GM21360 (cell line): ENCODE measurements at regions not wholly inside any gene's neighbourhood (a gene's known extent, or its start where the extent isn't known, plus 50 kb on each side); places are given as distances from the start of the nearest gene placed in this dataset.
"Not testable (repeated sequence)": the region's sequence is repeated elsewhere in the genome, so short reads cannot be mapped to it uniquely, and the experiment has no call there.

Source experiments
- ATAC-seq: cut with Tn5 transposase; IDR thresholded peaks from one replicate; pipeline ENCODE4 v1.9.1; 2021; ENCODE audit warnings: mild to moderate bottlenecking, moderate library complexity; ENCODE audit not compliant: unreplicated experiment

GRCh38 chr2:167328808-167329207 is 440.5 kb downstream of the XIRP2 start:
- ATAC-seq = not testable (repeated sequence)

- no peak for ATAC-seq
Observed at GRCh38 chr2:167322795-167323194, 434.5 kb downstream of the XIRP2 start.

GRCh38 chr2:167318581-167318980 is 430.3 kb downstream of the XIRP2 start:
- no peak for ATAC-seq

GRCh38 chr2:167310442-167310841 is 422.2 kb downstream of the XIRP2 start:
- no peak for ATAC-seq
